GM18873 (cell line): ENCODE measurements at regions not wholly inside any gene's neighbourhood (a gene's known extent, or its start where the extent isn't known, plus 50 kb on each side); places are given as distances from the start of the nearest gene placed in this dataset.
"Not testable (repeated sequence)": the region's sequence is repeated elsewhere in the genome, so short reads cannot be mapped to it uniquely, and the experiment has no call there.

Experiments used
- ATAC-seq: cut with Tn5 transposase; IDR thresholded peaks from one replicate; pipeline ENCODE4 v1.9.1; 2021; ENCODE audit warnings: mild to moderate bottlenecking, moderate library complexity, moderate number of reproducible peaks; ENCODE audit not compliant: unreplicated experiment, low FRiP score

DNA sequence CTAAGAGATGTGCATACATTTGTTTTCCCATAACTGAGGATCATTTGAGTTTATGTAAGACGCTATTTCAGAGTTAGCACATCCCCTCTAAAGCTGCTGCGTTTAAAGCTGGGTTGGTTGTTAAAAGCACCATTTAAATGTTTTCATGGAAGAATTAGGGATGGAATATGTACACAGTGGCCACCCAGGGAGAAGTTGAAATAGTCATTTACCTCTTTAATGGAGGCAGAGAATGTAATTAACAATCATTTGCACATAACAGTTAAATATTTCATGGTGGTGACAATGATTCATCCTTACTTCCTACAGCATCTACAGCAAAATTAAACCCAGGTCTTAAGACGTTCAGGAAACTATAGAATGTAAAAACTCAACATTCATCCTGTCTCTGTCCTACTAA is 100.3 kb downstream of the KIF4B start:
- no peak for ATAC-seq

DNA sequence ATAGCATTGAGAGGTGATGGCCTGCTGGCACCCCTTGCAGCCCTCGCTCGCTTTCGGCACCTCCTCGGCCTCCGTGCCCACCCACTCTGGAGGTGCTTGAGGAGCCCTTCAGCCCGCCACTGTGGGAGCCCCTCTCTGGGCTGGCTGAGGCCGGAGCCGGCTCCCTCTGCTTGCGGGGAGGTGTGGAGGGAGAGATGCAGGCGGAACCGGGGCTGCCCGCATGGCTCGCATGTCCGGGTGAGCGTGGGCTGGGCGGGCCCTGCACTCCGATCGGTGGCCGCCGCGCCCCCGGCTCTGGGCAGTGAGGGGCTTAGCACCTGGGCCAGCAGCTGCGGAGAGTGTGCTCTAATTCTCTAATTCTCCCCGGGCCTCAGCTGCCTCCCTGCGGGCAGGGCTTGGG is 101.1 kb downstream of the KIF4B start:
- no peak for ATAC-seq

DNA sequence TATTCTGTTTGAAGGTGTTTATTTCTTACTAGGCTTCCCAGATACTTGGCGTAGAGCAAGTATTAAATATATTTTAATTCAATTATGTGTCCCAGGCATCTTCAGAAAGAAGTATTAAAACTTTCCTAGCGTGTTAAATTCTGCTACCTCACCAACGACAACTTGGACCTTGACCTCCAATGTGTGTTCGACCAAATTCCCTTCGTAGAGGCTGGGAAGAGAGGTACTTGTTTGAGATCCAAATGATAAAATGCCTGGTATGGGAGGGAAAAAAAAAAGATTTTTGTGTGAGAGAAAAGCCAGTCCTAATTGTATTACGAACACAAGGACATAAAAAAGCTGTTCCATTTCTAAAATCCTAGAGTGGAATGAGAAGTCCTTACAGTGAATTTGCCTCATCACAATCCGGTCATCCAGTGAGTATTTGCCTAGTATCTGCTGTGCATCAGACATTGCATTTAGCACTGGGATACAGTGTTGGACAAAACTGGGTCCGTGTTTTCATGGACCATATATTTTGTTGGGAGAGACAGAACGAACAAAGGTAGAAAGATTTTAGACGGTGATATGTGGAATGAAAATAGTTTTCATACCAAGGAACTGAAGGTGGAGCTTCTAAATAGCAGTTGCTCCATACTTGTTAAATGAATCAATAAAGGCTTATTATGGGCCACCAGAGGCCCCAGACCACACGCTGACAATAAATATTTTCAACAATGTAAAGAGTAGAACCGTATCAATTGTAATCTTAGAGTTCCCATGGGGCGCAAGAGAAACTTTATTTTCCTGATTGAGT is 103.1 kb downstream of the KIF4B start:
- no peak for ATAC-seq

DNA sequence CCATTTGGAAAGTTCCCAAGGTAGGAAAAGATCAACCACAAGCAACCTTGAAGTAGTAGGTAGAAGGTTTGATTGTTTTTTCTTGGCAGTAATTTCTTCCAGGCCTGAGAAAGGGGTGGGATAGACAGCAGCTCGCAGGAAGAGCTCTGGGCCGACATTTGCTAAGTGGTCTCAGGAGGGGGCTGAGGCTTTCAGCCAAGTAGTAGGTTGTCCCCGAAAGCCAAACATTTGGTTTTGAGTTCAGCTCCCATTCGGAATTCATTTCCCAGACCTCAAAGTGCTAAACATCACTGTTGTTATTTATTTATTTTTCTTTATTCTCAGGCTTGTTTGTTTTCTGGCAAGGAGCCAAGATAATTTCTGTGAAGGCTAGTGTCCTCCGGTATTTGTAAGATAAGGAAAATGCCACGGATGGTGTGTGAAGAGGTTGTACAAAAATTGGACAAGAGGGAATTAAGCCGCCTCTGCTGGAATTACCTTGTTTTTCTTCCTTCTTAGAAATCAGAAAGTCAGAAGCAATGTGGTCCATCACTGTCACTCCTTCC is 112.1 kb downstream of the KIF4B start:
- ATAC-seq, result no peak

DNA sequence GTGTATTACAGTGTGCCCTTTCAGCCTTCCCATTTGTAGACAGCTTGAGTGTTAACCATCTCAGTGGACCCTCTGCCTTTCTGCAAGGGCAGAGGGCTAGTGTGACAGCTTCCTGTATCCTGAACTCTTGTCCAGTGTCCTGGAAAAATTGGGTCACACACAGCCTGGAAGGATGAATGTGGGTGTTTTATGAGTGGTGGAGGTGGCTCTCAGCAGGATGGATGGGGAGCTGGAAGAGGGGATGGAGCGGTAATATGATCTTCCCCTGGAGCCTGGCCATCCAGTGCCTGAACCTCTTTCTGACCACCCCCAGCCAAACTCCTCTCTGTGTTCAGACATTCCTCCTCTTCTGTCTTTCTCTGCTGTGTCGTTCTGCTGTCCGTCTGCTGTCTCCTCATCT is 113.0 kb downstream of the KIF4B start:
- ATAC-seq, result no peak

DNA sequence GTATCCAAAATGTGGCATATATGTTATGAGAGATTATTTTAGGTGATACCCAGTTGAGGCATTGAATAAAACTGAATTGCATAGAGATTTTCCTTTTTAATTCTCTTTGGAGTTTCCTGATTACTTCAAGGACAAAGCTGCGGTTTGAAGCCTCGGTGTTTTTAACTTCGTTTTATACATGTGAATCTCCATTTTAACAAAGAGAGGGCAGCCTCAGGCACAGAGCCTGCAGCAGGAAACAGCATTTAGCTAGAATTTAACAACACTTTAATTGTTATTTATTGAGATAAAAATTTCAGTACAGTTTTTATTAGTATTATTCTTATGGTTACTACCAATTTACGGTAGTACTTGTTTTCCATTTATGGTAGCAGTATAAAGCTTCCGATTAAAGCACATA is 114.0 kb downstream of the KIF4B start:
- no peak for ATAC-seq

DNA sequence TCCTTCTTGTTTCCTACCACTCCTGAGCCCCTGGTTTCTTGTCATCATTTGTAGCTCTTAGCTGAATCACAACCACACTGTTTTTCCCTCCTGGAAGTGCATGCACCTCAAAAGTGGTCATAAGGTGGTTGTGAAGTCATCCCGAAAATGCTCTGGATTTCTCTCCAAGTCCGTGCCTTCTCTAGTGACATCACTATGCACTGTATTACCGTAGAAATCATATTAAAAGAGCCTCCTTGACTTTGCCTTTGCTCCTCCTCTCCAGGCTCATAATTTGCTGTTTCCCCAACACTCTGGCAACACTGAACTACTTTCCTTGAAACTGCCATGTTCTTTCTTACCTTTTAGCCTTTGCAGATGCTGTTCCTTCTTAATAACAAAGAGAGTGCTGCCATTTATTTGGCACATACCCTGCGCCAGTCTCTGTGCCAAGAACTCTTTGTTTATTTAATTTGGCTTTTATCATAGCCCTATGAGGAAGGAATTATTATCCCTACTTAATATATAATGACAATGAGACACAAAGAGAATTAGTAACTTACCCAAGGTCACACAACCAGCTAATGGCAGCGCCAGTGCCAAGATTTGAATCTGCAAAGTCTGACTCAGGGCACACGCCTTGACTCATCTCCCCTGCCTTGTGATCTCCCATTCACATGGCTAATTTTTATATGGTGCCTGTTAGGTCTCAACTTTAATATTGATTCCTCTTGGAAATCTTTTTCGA is 115.4 kb downstream of the KIF4B start:
- no peak for ATAC-seq

DNA sequence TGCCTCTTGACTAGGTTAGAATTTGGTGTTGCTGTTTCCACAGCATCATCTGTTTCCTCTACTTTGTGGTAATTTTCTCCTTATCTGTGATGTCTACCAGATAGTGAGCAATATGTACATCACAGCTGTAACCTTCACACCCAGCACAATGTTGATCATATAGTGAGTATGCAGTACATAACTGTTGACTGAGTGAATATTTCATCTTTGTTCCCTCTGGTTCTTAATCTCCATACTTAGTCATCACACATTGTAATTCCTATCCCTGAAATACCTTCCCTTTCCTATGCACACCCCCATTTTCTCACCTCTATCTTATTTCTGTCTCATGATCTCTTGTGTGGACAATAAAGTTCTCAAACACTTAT is 115.9 kb downstream of the KIF4B start:
- no peak for ATAC-seq

DNA sequence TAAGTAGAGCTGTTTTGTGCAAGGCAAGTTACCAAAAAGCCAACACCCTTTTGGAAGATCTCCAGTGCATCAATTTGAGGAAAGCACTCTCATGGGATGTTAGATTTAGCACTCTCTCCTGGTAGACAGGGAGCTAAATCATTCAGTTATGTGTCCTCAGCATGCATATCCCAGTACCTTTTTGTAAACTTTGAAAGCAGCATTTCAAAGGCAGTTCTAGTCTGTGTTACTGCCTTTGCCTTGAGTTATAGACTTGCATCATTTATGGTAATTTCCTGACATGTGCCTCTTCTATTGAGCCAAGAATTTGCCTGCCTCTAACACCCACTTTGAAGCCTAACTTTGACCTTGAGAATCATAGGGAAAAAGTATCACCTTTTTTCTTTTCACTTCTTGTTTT is 120.6 kb downstream of the KIF4B start:
- ATAC-seq, result no peak

DNA sequence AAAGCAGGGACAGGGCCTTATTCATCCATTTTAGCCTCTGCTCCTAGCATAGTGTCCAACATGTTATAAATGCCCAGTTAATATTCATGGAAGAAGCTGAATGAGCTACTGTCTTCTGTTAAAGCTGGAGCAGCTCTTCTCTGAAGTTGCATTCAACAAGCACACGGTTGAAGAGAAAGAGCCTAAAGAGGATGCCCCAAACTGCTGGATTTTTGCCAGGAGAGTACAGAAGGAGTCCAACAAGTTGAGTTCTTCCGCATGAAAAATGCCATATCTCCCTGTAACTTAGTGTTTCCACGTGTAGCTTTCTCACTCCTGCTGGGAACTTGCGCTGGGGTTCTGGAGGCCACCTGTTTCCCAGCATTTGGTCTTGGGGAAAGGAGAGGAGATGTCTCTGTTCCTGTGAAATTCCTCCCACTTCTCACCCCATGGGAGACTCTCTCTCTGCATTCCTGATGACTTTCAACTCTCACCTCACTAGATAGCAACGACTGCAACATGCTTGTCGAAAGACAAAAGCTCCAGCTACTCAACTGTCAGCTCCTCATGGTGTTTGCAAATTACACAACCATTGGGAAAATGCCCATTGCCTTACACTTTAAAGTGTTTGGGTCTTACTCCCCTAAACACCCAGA is 122.8 kb downstream of the KIF4B start:
- ATAC-seq, result no peak

DNA sequence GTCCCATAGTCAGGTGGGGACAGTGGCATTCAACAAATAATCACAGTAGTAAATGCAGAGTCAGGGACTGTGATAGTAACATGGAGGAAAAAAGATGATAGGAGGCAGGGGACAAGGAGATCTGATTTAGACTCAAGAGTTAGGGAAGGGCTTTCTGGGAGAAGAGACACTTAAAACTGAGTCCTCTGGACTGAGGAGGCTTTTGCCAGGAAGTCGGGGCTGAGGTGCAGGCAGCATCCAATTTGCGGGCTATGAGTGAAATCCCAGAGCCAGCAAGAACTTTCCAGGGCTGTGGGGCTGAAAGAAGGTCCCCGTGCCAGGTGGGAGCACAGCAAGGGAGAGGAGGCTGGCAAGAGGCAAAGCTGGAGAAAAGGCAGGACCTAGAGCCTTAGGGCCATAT is 124.1 kb downstream of the KIF4B start:
- ATAC-seq, result no peak

DNA sequence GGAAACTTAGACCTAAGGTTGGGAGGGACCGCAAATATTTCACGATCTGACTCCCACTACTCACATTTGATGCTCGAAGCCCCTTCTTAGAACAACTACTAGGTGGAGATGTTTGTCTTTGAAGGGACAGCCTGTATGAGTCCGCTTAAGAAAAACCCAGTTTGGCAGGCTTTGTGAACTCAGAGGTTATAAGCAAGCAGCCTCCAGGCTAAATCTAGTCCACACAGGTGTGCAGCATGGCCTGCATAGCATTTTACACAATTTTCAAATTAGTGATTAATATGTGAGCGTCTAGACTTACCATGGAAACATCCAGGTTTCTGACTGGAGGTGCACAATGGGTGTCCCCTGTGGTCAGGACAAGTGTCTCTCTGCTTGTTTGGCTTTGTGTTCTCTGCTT is 127.1 kb downstream of the KIF4B start:
- no peak for ATAC-seq

DNA sequence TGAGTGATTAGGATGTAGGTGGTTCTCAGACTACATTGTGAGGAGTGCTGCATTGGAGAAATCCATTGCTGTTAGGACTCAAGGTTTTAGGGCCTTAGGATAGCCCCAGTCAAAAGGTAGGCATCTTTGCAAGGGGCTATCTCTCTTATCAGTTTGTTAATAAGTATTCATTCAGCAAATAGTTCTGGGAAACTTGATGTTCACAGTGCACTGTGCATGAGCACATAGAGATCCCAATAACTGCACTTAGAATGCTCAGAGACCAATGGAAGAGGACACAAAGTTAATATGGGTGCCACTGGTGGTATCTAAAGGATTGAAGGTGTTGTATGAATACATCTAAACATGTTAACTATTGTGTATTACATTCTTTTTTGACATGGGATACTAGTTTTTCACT is 131.4 kb downstream of the KIF4B start:
- ATAC-seq, result no peak

DNA sequence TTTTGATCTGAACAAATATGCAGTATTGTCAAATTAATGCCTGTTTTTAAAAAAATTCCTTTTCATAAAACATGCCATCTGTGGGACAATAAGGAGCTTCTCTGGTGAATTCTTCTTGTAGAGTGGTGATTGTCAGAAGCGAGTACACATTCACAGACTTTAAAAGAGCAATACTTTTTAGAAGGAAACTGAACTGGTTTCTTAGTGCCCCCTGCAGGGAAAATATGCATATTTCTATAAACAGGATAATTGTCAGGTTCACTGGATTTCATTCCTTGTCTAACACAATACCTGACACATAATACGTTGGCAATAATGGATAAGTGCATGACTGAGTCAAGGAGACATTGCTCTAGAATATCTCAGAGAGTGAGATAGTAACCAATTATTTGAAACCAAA is 133.7 kb downstream of the KIF4B start:
- no peak for ATAC-seq

DNA sequence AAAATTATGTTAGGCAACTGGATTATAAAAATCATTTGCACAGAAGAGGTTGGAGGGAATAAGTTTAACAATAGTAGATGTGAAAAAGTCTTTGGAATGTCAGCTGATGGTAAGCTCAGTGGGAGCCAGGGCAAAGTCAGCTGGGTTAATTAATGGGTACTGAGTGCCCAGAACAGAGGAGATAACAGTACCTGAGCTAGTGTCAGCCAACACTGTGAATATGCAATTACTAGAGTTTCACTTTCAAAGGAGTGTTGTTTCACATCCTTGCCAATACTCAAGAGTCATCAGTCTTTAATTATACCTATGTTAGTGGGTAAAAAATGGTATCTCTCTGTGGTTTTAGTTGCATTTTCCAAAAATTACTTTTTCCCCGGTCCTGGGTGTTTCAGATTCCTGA is 135.1 kb downstream of the KIF4B start:
- no peak for ATAC-seq

DNA sequence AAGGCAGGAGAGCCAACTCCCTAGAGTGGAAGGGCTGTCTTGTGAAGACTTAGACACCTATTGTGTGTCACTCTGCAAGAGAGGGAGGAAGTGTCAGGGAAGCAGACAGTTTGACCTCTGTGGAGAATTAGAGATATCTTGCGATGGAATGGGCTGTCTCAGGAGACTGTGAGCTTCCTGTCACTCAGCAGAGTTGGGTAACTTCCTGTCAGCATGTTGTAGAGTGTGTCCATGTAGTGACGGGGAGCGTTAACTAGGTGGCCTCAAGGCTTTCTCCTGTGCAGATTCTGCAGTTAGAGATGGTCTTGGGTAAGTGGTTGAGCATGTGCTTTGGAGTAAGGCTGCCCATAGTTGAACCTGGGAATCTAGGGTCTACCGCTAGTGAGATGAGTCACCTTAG is 136.5 kb downstream of the KIF4B start:
- ATAC-seq, result no peak

DNA sequence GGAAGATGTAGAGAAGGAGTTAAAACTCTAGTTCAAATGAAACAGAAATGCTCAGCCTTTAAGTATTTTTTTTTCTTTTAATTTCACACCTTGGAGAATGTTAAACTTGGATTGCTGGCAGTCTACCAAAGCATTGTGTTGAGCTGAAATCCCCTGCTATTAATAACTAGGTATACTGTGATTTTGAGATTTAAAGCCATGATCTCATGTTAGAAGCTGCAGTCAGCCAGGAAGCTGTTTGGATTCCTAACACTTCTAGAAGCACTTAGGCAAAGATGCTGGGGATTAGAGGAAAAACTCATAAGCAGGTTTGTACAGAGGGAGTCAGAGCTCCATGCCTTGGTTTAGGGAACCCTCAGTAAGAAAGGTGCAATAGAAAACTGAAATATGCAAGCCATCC is 141.4 kb downstream of the KIF4B start:
- no peak for ATAC-seq

DNA sequence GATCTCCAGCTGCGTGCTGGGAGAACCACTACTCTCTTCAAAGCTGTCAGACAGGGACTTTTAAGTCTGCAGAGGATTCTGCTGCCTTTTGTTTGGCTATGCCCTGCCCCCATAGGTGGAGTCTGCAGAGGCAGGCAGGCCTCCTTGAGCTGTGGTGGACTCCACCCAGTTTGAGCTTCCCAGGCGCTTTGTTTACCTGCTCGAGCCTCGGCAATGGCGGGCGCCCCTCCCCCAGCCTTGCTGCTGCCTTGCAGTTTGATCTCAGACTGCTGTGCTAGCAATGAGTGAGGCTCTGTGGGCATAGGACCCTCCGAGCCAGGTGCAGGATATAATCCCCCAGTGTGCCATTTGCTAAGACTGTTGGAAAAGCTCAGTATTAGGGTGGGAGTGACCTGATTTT is 149.5 kb downstream of the KIF4B start:
- not testable (repeated sequence) for ATAC-seq

DNA sequence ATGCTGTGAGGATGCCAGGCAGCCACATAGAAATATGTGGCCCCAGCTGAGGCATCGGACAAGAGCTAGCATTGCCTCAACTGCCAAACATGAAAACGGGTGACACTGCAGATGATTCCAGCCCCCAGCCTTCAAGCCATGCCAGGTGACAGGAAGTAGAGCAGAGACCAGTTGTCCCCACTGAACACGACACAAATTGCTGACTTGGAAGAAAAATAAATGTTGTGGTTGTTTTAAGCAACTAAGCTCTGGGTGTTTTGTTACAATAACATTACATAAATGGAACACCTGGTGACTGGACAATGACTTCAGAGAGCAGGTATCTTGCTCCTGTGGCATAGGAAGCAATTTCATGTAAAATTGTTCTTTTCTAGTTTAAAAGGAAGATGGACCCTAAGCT is 154.2 kb downstream of the KIF4B start:
- no peak for ATAC-seq

DNA sequence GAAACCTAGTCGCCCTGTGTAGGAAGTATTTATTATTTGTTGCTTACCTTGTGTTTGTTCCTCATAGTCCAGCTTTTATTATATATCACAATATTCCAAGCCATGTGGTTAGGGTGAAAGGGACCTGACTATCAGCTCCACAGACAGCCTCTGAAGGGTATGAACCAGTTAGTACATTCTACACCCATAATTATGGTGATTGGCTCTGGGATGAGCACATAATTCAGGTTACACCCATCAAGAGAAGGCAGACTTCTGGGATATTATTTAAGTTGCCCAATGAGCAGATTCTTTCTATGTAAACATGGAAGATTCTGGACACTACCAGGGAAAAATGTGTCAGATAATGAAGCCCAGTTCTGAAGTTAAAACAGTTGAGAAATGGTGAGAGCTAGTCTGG is 168.0 kb downstream of the KIF4B start:
- no peak for ATAC-seq

DNA sequence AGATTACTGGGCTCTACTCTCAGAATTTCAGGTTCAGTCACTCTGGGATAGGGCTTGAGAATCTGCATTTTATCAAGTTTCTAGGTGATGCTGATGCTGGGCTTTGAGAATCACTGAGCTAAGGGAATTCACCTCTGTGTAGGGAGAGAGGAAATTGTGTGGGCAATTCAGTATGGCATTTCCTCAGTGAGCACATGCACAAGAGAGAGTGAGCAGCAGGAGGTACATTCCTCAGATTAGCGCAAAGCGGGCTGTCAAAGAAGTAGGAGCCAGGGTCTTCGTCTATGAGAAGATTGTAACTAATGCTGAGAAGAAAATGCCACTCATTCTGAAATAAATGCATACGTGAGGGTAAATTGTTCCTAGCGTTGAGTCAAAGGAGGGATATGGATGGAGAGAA is 175.9 kb downstream of the KIF4B start:
- no peak for ATAC-seq

DNA sequence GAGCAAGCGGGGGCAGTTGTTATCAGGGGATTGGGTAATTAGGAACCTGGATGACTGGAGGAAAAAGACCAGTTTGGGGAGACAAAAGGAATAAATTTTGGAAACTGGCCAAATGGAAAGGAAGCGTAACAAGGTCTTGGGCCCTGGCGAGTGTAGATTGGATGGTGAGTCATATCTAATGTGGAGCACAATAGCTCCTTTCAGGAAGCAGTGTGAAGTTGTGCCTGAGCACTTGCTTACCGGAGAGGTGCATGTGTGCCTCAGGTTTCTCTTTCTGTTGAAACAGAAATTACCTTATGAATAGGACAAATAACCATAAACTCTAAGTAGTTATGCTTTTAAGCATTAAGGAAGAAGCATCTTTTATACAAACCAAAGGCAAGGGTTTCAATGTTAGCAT is 176.4 kb downstream of the KIF4B start:
- ATAC-seq, result no peak
